ENCODE measurements at regions not wholly inside any gene's neighbourhood (a gene's known extent, or its start where the extent isn't known, plus 50 kb on each side); places are given as distances from the start of the nearest gene placed in this dataset.
"Not testable (repeated sequence)": the region's sequence is repeated elsewhere in the genome, so short reads cannot be mapped to it uniquely, and the experiment has no call there.

- WGBS (ENCODE audit: extremely low coverage, insufficient coverage, insufficient read length), result no CpG with 5 or more reads among the region's 13 CpGs
Measured at GRCh38 chr12:131210506-131211339, 257.0 kb downstream of the ADGRD1 start.

DNA sequence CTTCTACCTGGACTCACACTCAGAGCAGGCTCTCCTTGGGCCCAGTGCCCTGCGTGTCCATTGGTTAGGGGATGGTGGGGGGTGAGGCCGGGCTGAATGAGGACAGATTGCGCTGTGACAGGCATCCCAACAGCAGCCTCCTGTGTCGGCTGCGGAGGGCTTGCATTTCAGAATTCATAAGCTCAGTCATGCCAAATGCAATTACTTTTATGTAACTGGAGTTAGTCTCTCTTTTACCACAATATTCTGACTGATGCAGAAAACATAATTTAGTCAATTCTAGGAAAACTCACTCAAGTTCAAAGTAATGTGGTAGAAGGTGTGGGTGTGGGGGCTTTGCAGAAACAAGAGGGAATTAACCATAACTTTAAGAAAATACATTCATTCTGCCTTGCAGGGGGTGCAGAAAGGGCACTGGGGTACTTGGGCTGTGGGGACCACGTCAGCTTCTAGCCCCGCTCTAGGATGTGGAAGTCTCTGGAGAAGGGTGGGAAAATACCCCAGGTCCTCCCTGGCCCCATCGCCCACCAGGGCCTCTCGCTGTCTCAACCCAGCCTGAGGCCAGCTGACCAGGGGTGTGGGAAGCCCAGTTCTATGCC is 257.7 kb downstream of the ADGRD1 start:
- H3K18ac ChIP-seq (ENCODE audit: low read length), result no peak overlapping the region
- no peak overlapping the region for H2AK5ac ChIP-seq (ENCODE audit: low read length)
- no peak overlapping the region for H3K4me2 ChIP-seq (ENCODE audit: low read length)
- no peak overlapping the region for H3K4ac ChIP-seq (ENCODE audit: low read depth, low read length)
- H3K27ac ChIP-seq (ENCODE audit: low read depth, low read length), result no peak overlapping the region
- H3K23ac ChIP-seq (ENCODE audit: low read length), result no peak overlapping the region
- H3K9me3 ChIP-seq (ENCODE audit: insufficient read depth, low read depth, low read length), result peaks cover 5% of the 10 kb centered on the region
- DNase-seq, result no peak
- no peaks in the 10 kb centered on the region for H3K27me3 ChIP-seq (ENCODE audit: insufficient read depth, low read length)
- no CpG with 5 or more reads among the region's 9 CpGs for WGBS (ENCODE audit: extremely low coverage, insufficient coverage, insufficient read length)
- no peaks in the 10 kb centered on the region for H3K79me1 ChIP-seq (ENCODE audit: low read length)
- H2BK120ac ChIP-seq (ENCODE audit: insufficient read depth, low read length, poor library complexity), result no peak overlapping the region
- no peak overlapping the region for H2AFZ ChIP-seq (ENCODE audit: insufficient read depth, low read length, poor library complexity)
- no peak overlapping the region for H3K9ac ChIP-seq (ENCODE audit: low read length)
- H3K4me3 ChIP-seq (ENCODE audit: low read depth, low read length), result peak overlapping the region; percentile 34
- H3K79me2 ChIP-seq (ENCODE audit: control insufficient read depth, insufficient read depth, low read length, poor library complexity), result no peaks in the 10 kb centered on the region
- no peak overlapping the region for H2BK5ac ChIP-seq (ENCODE audit: low read depth, low read length, poor library complexity)
- H4K12ac ChIP-seq (ENCODE audit: low read depth, low read length), result no peak overlapping the region
- no peaks in the 10 kb centered on the region for H3K36me3 ChIP-seq (ENCODE audit: control insufficient read depth in 1 of 2, insufficient read depth in 2 of 2, low read length in 2 of 2)
- H4K91ac ChIP-seq (ENCODE audit: low read depth, low read length), result no peak overlapping the region
- no peak overlapping the region for H3K14ac ChIP-seq (ENCODE audit: low read length)
- no peak overlapping the region for H2BK12ac ChIP-seq (ENCODE audit: low read length)
- H4K8ac ChIP-seq (ENCODE audit: low read depth, low read length), result no peak overlapping the region
- H3K4me1 ChIP-seq (ENCODE audit: control insufficient read depth in 1 of 2, insufficient read depth in 2 of 2, low read length in 2 of 2), result no peaks in the 10 kb centered on the region

More at GRCh38 chr12:131210506-131211339, 257.0 kb downstream of the ADGRD1 start:
- no peak overlapping the region for H3K4ac ChIP-seq (ENCODE audit: low read depth, low read length)
- no peak overlapping the region for H2AK5ac ChIP-seq (ENCODE audit: low read length)
- peak overlapping the region; percentile 34 for H3K4me3 ChIP-seq (ENCODE audit: low read depth, low read length)
- H2BK120ac ChIP-seq (ENCODE audit: insufficient read depth, low read length, poor library complexity), result no peak overlapping the region
- no peaks in the 10 kb centered on the region for H3K36me3 ChIP-seq (ENCODE audit: control insufficient read depth in 1 of 2, insufficient read depth in 2 of 2, low read length in 2 of 2)
- no peak for DNase-seq
- H3K14ac ChIP-seq (ENCODE audit: low read length), result no peak overlapping the region
- no peak overlapping the region for H3K18ac ChIP-seq (ENCODE audit: low read length)
- H3K9ac ChIP-seq (ENCODE audit: low read length), result no peak overlapping the region
- no peaks in the 10 kb centered on the region for H3K4me1 ChIP-seq (ENCODE audit: control insufficient read depth in 1 of 2, insufficient read depth in 2 of 2, low read length in 2 of 2)
- no peak overlapping the region for H2AFZ ChIP-seq (ENCODE audit: insufficient read depth, low read length, poor library complexity)
- no peaks in the 10 kb centered on the region for H3K79me2 ChIP-seq (ENCODE audit: control insufficient read depth, insufficient read depth, low read length, poor library complexity)
- H3K27me3 ChIP-seq (ENCODE audit: insufficient read depth, low read length), result no peaks in the 10 kb centered on the region
- H2BK5ac ChIP-seq (ENCODE audit: low read depth, low read length, poor library complexity), result no peak overlapping the region
- no peak overlapping the region for H3K27ac ChIP-seq (ENCODE audit: low read depth, low read length)
- no peak overlapping the region for H4K8ac ChIP-seq (ENCODE audit: low read depth, low read length)
- no peak overlapping the region for H4K91ac ChIP-seq (ENCODE audit: low read depth, low read length)
- H3K9me3 ChIP-seq (ENCODE audit: insufficient read depth, low read depth, low read length), result peaks cover 5% of the 10 kb centered on the region
- H4K12ac ChIP-seq (ENCODE audit: low read depth, low read length), result no peak overlapping the region
- H3K79me1 ChIP-seq (ENCODE audit: low read length), result no peaks in the 10 kb centered on the region
- no peak overlapping the region for H3K23ac ChIP-seq (ENCODE audit: low read length)
- H2BK12ac ChIP-seq (ENCODE audit: low read length), result no peak overlapping the region
- no peak overlapping the region for H3K4me2 ChIP-seq (ENCODE audit: low read length)

DNA sequence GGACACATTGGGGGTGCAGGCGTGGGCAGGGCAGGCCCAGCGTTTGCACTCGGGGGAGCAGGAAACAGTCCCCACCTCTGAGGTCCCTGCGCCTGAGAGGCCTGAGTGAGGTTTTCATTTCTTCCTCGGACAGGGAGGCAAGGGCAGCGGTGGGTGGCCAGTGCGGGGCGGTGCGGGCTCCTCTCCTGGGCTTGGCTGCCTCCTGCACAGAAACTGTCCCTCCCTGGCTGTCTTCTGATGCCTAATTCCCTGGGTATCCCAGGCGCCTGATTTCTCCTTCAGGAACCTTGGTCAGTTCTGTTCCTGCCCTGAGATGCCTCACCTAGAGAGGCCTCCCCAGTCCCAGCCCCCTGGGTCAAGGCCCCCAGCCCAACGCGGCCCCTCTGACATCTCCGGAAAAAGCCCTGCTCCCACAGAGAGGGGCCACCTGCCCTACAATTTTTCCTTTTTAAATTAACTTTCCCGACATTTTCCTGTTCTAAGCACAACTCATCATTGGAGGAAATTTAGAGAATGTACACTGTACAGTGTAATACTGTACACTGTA is 260.3 kb downstream of the ADGRD1 start:
- no peak overlapping the region for H2BK12ac ChIP-seq (ENCODE audit: low read length)
- no peak for DNase-seq
- peaks cover 6% of the 10 kb centered on the region for H3K9me3 ChIP-seq (ENCODE audit: insufficient read depth, low read depth, low read length)
- no peak overlapping the region for H3K14ac ChIP-seq (ENCODE audit: low read length)
- H3K27me3 ChIP-seq (ENCODE audit: insufficient read depth, low read length), result no peaks in the 10 kb centered on the region
- H3K4me1 ChIP-seq (ENCODE audit: control insufficient read depth in 1 of 2, insufficient read depth in 2 of 2, low read length in 2 of 2), result peaks cover 10% of the 10 kb centered on the region in 2 experiments
- no peak overlapping the region for H3K4ac ChIP-seq (ENCODE audit: low read depth, low read length)
- WGBS (ENCODE audit: extremely low coverage, insufficient coverage, insufficient read length), result no CpG with 5 or more reads among the region's 14 CpGs
- peak overlapping the region; percentile 52 for H3K9ac ChIP-seq (ENCODE audit: low read length)
- H4K12ac ChIP-seq (ENCODE audit: low read depth, low read length), result no peak overlapping the region
- no peak overlapping the region for H4K91ac ChIP-seq (ENCODE audit: low read depth, low read length)
- H2BK5ac ChIP-seq (ENCODE audit: low read depth, low read length, poor library complexity), result no peak overlapping the region
- no peak overlapping the region for H3K4me2 ChIP-seq (ENCODE audit: low read length)
- H3K23ac ChIP-seq (ENCODE audit: low read length), result no peak overlapping the region
- no peak overlapping the region for H2BK120ac ChIP-seq (ENCODE audit: insufficient read depth, low read length, poor library complexity)
- no peak overlapping the region for H2AK5ac ChIP-seq (ENCODE audit: low read length)
- H4K8ac ChIP-seq (ENCODE audit: low read depth, low read length), result no peak overlapping the region
- H3K79me2 ChIP-seq (ENCODE audit: control insufficient read depth, insufficient read depth, low read length, poor library complexity), result no peaks in the 10 kb centered on the region
- H3K18ac ChIP-seq (ENCODE audit: low read length), result no peak overlapping the region
- no peak overlapping the region for H3K4me3 ChIP-seq (ENCODE audit: low read depth, low read length)
- no peaks in the 10 kb centered on the region for H3K36me3 ChIP-seq (ENCODE audit: control insufficient read depth in 1 of 2, insufficient read depth in 2 of 2, low read length in 2 of 2)
- no peak overlapping the region for H3K27ac ChIP-seq (ENCODE audit: low read depth, low read length)
- H2AFZ ChIP-seq (ENCODE audit: insufficient read depth, low read length, poor library complexity), result no peak overlapping the region
- H3K79me1 ChIP-seq (ENCODE audit: low read length), result no peaks in the 10 kb centered on the region

DNA sequence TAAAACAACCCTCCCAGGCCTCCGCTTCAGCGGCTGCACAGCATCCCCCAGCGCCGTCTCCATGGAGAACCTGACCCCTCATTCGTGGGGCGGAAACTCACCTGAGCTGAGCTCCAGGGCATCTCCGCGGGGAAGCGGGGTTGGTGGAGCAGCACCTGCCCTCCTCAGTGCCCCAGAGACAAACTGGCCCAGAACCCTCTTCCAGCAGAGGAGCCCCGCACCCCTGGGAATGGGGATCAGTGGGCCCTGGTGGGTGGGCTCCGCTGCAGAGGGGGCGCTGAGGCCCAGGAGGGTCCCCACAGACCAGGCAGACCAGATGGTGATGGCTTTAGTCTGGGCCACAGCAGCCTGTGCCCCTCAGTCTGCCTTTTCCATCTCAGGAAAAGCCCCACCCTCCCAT is 261.2 kb downstream of the ADGRD1 start:
- H3K4me2 ChIP-seq (ENCODE audit: low read length); H2AK5ac ChIP-seq (ENCODE audit: low read length); H2BK120ac ChIP-seq (ENCODE audit: insufficient read depth, low read length, poor library complexity); H4K91ac ChIP-seq (ENCODE audit: low read depth, low read length); H3K14ac ChIP-seq (ENCODE audit: low read length); H3K4me3 ChIP-seq (ENCODE audit: low read depth, low read length); H3K79me1 ChIP-seq (ENCODE audit: low read length); H3K9me3 ChIP-seq (ENCODE audit: insufficient read depth, low read depth, low read length); H3K23ac ChIP-seq (ENCODE audit: low read length); H3K9ac ChIP-seq (ENCODE audit: low read length); H3K27ac ChIP-seq (ENCODE audit: low read depth, low read length); H3K79me2 ChIP-seq (ENCODE audit: control insufficient read depth, insufficient read depth, low read length, poor library complexity); H3K36me3 ChIP-seq (ENCODE audit: control insufficient read depth in 1 of 2, insufficient read depth in 2 of 2, low read length in 2 of 2); H4K12ac ChIP-seq (ENCODE audit: low read depth, low read length); H2AFZ ChIP-seq (ENCODE audit: insufficient read depth, low read length, poor library complexity); H2BK5ac ChIP-seq (ENCODE audit: low read depth, low read length, poor library complexity); H4K8ac ChIP-seq (ENCODE audit: low read depth, low read length); H3K27me3 ChIP-seq (ENCODE audit: insufficient read depth, low read length); H3K18ac ChIP-seq (ENCODE audit: low read length); H3K4ac ChIP-seq (ENCODE audit: low read depth, low read length); H2BK12ac ChIP-seq (ENCODE audit: low read length); DNase-seq: not testable (repeated sequence)
- peaks cover 10 to 11% of the 10 kb centered on the region in 2 experiments for H3K4me1 ChIP-seq (ENCODE audit: control insufficient read depth in 1 of 2, insufficient read depth in 2 of 2, low read length in 2 of 2)
- no CpG with 5 or more reads among the region's 12 CpGs for WGBS (ENCODE audit: extremely low coverage, insufficient coverage, insufficient read length)

Measured in trophoblast cell (in vitro differentiated cells and primary cell).